HG03342 (cell line): ENCODE measurements at regions not wholly inside any gene's neighbourhood (a gene's known extent, or its start where the extent isn't known, plus 50 kb on each side); places are given as distances from the start of the nearest gene placed in this dataset.
"Not testable (repeated sequence)": the region's sequence is repeated elsewhere in the genome, so short reads cannot be mapped to it uniquely, and the experiment has no call there.

ENCODE experiments used
- ATAC-seq: cut with Tn5 transposase; IDR thresholded peaks from one replicate; pipeline ENCODE4 v1.9.1; 2021; ENCODE audit warnings: mild to moderate bottlenecking, moderate library complexity; ENCODE audit not compliant: unreplicated experiment

DNA sequence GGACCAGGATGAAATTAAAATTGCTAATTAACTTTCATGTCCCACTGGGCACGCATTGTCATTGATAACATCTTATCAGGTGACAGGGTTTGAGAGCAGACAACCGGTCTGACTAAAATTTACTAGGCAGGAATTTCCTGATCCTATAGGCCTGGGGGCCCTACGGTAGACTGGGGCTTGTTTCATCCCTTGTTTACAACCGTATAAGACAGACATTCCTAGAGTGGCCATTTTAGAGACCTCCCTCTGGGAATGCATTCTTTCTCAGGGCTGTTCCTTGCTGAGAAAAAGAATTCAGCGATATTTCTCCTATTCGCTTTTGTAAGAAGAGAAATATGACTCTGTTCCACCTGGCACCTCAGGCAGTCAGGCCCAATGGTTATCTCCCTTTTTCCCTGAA lies 1737.8 kb upstream of the ACO1 start:
- ATAC-seq: not testable (repeated sequence)

DNA sequence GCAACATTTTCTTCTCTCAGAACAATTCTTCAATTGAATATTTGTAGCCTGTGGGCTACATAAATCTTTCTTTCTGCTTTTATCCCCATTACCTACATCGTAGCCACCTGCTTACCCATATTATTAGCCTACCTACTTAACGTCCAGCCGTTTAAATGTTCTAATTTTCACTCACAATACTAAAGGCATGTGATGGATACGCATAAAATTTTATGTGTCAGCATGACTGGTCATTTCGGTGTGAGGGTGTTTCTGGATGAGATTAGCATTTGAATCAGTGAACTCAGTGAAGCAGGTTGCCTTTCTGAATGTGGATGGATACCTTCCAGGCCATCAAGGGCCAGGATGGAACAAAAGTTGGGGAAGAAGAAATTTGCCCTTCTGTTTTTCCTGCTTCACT lies 1722.5 kb upstream of the ACO1 start:
- ATAC-seq: no peak

DNA sequence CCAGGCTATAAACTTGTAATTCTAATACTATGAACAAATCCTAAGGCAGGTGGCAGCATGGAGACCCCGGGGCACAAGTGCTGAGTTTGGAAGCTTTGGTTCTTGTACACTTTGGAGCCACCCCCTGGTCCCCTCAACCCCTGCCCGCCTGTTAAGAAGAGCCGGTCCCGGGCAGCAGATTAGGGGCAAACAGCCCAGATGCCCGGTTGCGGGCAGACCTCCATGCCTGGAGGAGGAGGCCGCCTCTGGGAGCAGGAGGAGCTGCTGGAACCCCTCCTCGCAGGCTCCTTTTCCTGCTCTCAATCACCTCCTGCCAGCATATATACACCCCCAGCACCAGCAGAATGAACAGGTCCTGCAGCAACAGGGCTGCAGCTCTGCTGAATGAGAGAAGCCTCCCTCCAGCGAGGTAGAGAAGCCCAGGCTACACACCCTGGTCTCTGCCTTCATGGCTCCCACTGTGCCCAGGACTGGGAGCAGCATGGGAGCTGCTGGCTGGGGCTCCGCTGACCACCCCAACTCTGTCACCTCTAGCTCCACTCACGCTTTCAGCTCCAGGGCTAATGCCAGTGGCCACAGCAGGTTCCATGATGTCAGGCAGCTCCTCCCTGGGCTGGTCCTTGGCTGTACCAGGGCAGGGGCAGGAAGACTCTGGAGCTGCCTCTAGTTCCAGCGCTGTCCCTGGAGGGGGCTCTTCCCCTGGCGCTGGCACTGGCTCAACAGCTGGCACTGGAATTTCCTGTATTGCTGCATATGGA lies 1713.5 kb upstream of the ACO1 start:
- ATAC-seq: no peak

DNA sequence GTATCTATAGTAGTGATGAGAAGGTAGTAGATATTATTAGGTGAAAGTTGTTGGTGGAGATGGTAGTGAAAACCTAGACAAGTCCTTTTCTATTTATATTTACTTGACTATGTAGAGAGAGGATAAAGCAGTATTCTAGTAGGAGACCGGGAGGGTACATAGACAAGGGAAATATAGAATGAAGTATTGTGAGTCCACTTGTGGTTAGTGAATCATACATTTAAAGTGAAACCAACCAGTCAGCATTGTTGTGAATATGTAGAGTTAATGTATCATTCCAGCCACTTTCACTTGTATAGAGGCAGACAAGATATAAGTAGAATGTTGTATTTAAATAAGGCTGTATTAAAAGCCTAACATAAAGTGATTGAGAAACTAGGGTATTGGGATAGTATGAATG lies 1711.3 kb upstream of the ACO1 start:
- ATAC-seq: no peak

DNA sequence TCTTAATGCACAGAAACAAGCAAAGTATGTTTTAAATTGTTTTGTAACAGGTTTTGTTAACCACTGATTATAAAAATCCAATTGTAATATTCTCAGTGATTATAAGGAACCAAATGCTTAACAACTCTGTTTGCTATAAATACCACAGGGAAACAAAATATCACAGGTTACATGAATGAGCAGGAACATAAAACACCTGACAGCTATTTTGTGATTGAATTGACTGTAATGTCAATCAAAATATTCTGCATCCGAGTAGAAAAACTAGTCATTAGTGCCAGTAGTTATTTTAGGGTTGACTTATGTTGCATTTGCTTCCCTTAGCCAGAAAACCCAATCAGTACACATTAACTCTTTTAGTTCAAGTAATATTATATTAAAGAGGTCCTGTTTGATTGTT lies 1707.8 kb upstream of the ACO1 start:
- no peak for ATAC-seq

DNA sequence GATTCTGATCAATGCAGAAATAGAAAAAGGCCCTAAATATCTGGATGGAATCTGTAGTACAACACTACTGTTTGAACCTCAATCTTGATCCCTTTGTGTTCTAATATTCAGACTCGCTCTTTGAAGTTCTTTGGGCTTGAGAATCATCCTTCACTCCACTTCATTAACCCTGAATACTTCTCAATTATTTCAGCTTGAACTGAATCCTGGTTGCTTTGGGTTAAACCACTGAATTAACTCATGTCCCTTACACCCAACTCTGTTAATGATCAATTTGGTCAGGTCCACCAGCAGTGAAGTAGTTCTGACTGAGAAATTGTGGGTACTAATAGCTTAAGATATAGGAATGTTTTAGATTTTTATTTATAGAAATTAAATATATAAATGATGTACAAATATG lies 1707.2 kb upstream of the ACO1 start:
- no peak for ATAC-seq

DNA sequence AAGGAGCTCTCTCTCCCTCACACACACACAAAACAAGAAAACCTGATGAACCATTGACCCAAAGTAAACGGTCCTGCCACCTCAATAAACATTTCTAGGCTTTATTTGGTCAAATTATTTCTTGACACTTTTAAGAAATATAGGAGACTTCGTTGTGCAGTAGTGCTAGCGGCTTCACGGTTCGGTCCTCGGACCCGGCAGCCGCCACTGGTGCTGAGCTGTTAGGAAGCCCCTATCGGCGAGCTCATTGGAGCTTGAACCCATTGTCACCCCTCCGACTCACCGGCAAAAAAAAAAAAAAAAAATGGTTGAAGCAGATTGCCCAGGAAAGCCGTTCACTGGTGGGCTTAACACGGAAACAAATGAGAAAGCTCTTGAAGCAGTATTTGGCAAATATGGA lies 1695.6 kb upstream of the ACO1 start:
- ATAC-seq: no peak

DNA sequence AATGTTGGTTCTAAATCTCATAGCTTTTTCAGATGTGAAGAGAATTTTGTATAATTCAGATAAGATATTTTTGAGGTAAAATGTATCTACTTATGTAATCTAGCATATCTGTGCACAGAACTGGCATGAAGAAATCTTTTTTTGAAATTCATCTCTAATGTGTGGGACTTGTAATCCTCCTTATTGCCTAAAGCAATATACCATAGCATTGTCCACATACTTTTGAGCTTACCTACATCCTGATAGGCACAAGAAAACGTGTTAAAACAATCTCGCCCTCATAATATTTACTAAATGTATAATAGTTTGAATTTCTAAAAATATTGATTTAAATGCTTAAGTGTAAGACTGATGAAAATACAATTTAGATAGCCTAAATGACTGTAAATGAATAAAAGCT lies 1686.5 kb upstream of the ACO1 start:
- ATAC-seq: no peak

DNA sequence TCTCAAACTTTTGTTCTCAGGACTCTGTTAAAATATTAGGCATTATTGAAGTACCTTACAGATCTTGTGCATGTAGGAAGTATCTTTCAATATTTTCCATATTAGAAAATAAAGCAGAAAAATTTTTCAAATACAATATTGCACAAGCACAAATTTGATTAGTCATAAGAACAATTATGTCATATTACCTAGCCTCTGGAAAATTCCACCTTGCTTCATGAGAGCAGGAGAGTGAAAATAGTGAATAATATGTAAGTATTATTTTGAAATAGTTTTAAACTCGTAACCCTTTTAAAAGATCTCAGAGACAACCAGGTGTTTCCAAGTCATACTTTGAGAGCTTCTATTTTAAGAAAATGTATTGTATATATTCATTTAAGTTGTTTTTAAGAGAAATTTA lies 1672.9 kb upstream of the ACO1 start:
- ATAC-seq: no peak

DNA sequence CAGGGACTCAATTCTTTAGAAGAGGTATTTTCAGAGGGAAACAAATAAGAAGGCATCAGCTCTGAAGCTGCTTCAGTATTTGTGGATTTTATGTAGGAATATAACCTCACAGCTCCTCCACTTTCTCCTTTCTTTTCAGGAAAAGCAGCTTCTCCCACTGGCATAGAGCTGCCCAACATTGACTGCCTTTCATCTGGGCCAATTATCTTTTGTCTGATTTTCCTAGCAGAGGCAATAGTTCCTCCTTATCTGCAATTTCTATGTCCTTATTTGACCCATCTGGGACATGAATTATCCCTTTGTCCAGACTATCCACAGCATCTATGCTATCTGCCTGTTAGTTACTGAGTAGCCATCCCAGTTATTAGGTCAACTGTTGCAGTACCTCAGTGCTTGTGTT lies 1671.2 kb upstream of the ACO1 start:
- no peak for ATAC-seq

DNA sequence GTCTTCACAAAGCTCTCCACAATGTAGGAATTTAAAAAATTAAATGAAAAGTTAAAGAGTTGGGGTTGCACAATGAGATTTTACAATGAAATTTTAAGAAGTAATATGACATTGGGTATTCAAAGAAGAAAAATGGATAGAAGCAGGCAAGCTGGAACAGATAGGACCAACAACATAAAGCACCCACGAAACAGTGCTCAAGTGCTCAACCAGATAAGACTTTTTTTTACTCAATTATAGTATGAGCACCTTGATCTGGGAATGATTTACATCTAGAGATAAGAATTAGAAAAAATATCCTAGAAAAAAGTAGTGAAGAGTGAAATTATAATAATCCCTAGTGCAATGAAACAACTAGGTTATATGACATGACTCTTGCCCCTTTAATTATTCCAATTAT lies 1670.1 kb upstream of the ACO1 start:
- no peak for ATAC-seq

DNA sequence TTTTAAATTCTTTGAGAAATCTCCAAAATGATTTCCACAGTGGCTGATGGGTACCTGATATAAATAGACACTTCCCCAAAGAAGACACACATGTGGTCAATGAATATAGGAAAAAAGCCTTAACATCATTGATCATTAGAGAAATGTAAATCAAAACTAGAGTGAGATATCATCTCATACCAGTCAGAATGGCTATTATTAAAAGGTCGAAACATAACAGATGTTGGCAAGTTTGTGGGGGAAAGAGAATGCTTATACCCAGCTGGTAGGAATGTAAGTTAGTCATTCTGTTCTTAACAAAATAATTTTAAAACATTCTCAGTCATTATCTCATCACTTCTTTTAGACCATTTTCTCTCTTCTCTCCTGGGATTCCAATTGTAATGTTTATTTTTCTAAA lies 1666.0 kb upstream of the ACO1 start:
- ATAC-seq: no peak

DNA sequence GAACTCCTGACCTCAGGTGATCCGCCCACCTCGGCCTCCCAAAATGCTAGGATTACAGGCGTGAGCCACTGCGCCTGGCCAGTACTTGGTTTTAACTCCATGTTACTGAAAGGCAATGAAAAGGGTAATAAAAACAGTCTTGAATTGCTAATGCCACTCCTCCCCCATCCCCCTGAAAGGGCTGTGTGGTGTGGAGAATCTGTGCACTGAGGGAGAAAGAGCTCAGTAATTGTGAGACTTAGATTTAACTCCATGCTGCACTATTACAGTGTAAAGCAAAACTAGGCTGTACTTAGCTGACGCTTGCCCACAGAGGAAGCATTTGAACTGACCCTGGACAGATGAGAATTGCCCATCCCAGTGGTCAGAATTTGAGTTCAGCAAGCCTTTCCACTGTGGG lies 1662.4 kb upstream of the ACO1 start:
- no peak for ATAC-seq

DNA sequence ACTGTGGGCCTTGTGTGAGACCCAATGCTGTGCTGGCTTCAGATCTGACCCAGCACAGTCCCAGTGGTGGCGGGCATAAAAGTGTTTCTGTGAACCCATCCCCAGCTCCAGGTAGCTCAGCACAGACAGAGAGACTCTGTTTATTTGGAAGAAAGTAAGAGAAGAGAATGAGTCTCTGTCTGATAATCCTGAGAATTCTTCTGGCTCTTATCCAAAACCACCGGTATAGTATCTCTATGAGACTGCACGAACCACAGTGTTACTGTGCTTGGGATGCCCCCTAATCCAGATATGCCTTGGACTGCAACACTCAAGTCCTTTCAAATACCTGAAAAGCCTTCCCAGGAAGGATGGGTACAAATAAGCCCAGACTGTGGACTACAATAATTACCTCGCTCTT lies 1660.8 kb upstream of the ACO1 start:
- ATAC-seq: no peak

DNA sequence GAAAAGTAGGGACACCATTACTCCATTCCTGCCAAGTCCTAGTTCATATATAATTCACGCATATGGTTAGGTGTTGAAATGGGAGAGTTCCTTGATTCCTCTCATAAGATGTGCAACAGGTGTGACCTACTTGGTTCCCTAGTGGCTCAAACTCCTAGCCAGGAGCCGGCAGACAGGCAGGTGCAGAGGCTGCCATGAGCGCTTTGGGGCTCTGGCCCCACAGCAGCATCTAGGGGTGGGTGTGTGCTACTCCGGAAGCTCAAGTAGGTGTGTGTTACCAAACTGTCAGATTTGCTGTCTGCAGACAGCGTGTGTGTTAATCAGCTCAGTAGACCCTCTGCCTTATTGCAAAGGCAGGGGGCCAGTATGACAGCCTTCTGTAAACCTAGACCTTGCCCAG lies 1652.4 kb upstream of the ACO1 start:
- ATAC-seq: no peak

DNA sequence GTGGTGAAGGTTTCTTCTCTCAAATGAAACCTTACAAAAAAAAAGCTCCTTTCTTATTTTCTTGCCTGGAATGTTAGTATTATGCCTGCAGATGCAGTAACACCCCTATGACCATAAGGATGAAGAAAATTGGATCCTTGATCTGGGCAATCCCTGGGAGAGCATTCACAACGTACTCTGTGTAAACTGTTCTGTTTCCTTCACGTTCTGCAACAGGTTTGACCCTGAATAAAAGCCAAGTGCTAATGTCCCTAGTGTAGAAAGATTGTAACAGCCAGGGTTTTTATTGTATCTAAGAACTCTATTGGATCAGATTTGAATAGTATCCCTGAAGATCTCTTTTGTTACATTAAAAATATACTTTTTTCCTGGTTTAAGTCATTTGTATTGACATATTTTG lies 1639.6 kb upstream of the ACO1 start:
- ATAC-seq: no peak

DNA sequence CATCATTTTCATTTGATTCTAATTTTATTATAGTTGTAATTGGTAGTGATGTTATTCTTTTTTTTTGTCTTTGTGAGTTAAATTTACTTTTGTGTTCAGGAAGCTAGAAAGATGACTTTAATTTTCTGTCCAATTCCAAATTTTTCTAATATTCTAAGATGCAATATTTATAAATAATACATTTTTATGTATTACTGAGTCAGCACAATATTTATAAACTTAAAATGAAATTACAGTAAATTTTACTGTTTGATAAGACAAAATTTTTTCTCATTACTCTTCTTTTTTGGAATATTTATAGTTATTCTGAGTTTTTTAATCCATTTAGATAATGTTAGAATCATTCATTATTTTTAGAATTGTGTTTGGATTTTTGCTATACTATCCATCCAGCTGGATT lies 1637.9 kb upstream of the ACO1 start:
- ATAC-seq: no peak

DNA sequence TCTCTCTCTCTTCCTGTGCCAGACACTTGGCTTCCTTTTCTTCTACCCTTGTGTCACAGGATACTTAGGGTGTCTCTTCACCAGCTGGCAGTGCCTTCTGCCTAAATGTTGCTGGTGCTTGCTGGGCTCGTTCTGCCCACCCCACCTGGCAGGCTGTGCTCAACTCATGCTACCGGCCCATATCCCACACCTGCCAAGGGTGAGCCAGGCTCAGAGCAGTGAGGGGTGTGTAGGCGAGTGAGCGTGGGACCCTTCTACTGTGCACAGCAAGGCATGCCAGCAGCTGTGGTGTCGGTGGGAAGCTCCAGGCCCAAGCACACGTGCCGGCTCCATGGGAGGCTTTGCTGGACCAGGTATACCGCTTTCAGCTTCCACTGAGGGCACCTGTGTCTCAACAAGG lies 1626.7 kb upstream of the ACO1 start:
- ATAC-seq: no peak

DNA sequence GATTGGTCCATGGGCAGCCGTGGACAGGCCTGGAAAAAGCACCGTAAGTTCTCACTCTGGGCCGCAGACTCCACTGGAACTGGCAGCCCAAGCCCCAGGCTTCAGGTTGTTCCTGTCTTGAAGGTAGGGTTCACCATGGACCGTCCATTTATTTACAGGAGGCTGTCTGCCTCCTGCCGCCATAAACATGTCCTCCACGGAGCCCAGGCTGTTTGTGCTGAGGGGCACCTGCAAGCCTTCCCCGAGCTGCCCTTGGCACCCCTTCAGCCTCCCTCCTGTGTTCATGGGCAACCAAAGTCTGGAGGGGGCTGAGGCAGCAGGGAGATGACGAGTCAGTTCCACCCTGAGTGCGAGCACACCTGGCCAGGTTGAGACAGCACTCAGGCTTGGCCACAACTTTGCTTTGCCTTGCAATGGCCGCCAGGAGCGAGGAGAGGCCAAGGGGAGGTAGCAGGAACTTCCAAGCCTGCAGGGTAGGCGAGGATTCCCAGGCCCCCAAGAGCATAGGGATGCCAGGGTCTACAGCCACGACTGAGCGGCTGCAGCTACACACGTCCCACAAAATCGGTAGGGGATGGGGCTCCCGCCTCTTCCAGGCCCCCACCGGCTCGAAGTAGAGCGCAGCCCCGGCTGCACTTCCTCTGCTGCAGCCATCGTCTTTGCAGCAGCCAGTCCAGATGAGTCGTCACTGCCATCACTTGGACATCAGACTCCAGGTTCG lies 1625.6 kb upstream of the ACO1 start:
- no peak for ATAC-seq

DNA sequence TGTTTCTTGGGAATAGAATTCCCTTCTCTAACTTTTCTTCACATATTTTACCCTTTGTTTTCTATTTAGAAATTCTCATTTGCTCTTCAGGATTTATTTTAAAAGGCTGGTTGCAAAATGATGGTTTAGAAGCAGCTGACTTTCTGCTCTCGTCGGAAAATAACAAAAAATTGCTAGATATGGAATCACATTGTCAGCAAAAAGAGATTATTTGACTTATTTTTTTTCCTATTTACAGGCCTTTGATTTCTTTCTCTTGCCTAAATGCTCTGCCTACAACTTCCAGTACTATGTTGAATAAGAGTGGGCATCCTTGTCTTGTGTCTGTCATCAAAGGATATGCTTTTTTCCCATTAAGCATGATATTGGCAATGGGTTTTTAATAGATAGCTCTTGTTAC lies 1619.1 kb upstream of the ACO1 start:
- no peak for ATAC-seq

DNA sequence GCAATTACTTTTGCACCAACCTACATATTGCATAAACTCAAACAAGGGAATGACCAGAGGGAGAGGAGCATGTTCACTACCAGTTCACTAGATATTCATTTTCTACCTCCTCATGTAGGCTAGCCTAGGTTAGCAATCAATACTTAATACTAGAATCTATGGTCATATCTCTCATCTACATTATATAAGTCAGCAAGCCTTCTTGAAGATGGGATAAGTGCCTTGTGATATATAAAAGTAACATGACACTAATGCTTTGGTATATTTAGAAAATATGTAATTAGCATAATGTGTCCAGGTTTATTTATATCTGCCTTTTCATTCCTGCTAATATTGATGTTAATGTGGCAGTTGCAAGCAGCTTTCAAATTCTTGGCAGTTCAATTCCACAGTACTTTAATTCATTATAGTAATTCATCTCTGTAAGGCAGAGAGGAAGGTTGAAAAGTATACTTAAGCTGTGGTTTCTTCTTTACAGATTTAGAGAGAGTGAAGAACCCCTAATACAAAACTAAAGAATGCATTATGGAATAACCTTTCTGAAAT lies 1613.2 kb upstream of the ACO1 start:
- no peak for ATAC-seq

DNA sequence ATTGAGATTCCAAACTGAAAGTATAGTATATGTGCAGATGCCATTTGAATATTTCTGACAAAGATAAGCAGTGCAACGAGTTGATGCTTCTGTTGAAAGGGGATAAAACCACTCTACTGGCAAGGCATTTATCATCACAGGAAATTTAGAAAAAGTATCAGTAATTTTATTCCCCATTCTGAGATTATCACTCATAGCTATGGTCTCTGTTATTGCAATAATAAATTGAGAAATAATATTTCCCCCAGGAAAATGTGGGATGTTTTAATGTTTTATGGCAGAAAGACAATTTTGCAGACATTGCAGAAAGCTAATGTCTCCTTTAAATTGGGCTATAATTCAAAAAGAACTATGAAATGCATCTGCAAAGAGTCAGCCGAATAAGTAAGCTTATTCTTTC lies 1612.7 kb upstream of the ACO1 start:
- ATAC-seq: no peak

DNA sequence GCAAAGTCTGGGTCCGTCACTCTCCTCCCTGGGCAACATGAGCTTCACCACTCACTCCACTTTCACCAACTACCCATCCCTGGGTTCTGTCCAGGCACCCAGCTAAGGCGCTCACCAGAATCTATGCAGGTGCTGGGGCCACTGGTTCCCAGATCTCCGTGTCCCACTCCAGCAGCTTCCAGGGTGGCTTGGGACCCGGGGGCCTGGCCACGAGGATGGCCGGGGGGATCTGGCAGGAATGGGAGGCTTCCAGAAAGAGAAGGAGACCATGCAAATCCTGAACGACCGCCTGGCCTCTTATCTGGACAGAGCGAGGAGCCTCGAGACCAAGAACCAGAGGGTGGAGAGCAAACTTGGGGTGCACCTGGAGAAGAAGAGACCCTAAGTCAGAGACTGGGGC lies 1611.0 kb upstream of the ACO1 start:
- ATAC-seq: no peak
